ENCODE measurements at regions not wholly inside any gene's neighbourhood (a gene's known extent, or its start where the extent isn't known, plus 50 kb on each side); places are given as distances from the start of the nearest gene placed in this dataset.

GRCh38 chr21:43324596-43324995 lies 102.3 kb downstream of the SIK1 start:
- TF ChIP-seq POLR2A (IDR thresholded peaks at IDR 0.05) (no peak), CTCF (IDR thresholded peaks at IDR 0.05) (no peak)
